Fibroblast of villous mesenchyme (primary cell): ENCODE measurements at regions not wholly inside any gene's neighbourhood (a gene's known extent, or its start where the extent isn't known, plus 50 kb on each side); places are given as distances from the start of the nearest gene placed in this dataset.
A peak's percentile ranks its signal among the peaks of the same experiment; 100 is the strongest.

Source experiments
- DNase-seq: peaks from one replicate; pipeline ENCODE4 v3.0.0-alpha.2; 2010; ENCODE audit warnings: low read depth
- H3K4me3 ChIP-seq: 2 replicates; pipeline ENCODE4 v1.5.1; 2011; ENCODE audit warnings: low read depth, mild to moderate bottlenecking, low read length
- CTCF ChIP-seq: IDR thresholded peaks from 2 replicates; pipeline ENCODE4 v1.5.1; 2012; ENCODE audit warnings: low read depth, mild to moderate bottlenecking, low read length; ENCODE audit not compliant: insufficient read depth

GRCh38 chr12:46523446-46523845 is 150.9 kb upstream of the SLC38A2 start:
- no peak for TF ChIP-seq CTCF
- no peak for DNase-seq
- peak overlapping the region; percentile 28 for H3K4me3 ChIP-seq

DNA sequence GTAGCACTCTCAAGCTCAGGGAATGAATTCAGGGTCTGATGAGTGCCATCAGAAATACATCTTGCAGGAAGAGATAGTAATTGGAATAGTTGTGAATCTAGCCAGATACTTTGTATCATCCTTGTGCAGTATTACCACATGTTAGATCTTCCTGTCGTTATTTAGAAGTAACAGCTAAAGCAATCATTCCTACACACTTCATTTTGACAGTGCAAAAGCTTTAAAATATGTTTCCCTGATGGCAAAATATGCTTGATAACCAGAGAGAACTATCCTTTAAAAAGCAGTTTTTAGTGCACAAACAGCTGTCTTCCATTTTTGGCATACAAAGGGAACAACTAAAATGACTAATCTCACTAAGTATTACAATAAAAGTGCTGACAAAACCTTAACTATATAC is 149.5 kb upstream of the SLC38A2 start:
- DNase-seq: peak; percentile 54
- H3K4me3 ChIP-seq: no peak overlapping the region
- no peak for TF ChIP-seq CTCF

GRCh38 chr12:46521145-46521544 is 148.6 kb upstream of the SLC38A2 start:
- H3K4me3 ChIP-seq: no peak overlapping the region
- no peak for TF ChIP-seq CTCF
- DNase-seq: no peak

GRCh38 chr12:46519407-46519806 is 146.8 kb upstream of the SLC38A2 start:
- TF ChIP-seq CTCF: no peak
- no peak for DNase-seq
- no peak overlapping the region for H3K4me3 ChIP-seq

DNA sequence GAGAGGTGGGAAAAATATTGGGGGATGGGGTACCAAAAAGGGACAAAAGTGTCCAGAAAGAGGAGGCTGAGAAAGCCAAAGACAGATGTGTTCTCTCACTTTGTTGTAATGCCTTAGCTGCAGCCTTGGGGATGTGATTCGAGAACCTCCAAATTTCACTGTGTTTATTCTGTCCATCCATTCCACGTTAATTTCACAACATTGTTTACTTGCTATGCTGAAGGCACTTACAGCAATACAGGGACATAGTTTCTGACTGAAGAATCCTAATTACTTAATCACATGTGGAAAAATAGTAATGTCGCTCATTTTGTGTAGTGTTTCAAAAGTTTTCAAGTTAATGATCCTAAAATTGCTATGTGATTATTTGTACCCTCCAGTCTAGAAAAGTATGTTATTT is 146.2 kb upstream of the SLC38A2 start:
- H3K4me3 ChIP-seq: no peak overlapping the region
- TF ChIP-seq CTCF: no peak
- peak; percentile 82 for DNase-seq

DNA sequence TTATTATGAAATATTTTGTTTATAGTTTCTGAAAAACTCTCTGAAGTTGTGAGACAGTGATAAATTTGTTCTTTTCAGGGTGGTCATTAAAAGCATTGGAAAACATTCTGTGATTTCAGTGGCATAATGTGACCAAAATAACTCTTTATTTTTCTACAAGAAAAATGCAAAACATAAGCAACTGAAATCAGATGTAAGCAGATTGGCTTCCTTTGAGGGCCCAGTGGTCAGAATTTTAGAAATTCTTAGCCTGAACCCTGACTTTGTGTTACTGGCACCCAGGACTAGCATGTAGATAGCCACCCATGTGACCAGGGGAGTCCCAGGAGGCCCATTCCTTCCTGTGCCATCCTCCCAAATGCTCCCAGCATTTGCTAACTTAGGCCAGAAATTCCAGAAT is 145.6 kb upstream of the SLC38A2 start:
- no peak for TF ChIP-seq CTCF
- peak; percentile 78 for DNase-seq
- no peak overlapping the region for H3K4me3 ChIP-seq

DNA sequence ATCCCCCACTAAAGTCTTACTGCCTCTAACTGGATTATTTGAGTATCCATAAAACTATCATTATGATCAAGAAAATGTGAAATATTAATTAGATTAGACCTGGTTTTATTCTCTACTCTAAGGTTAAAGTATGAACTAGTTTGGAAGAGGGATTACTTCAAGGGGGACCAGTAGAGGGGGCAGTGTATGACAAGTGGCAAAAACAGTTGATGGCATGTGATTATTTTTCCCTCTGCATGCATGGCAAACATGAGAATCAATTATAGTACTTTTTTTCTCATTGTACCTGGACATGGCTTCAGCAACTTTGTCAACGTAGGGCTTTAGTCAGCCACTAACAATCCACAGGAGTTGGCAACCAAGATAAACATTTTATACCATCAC is 145.0 kb upstream of the SLC38A2 start:
- no peak for DNase-seq
- TF ChIP-seq CTCF: peak; percentile 10
- no peak overlapping the region for H3K4me3 ChIP-seq
